OCI-LY1 (cell line): ENCODE measurements at regions not wholly inside any gene's neighbourhood (a gene's known extent, or its start where the extent isn't known, plus 50 kb on each side); places are given as distances from the start of the nearest gene placed in this dataset.

Experiments
- H2AFZ ChIP-seq: fragments of 200-600 bp; sonication (generic), shearing (Covaris generic); 2 replicates; pipeline ENCODE4 v1.6.0; 2014; ENCODE audit warnings: antibody characterized with exemption, mild to moderate bottlenecking, low read length
- H3F3A ChIP-seq: fragments of 200-600 bp; sonication (generic), shearing (Covaris generic); 2 replicates; pipeline ENCODE4 v1.6.0; 2014; ENCODE audit warnings: mild to moderate bottlenecking, antibody characterized with exemption, low read length, moderate library complexity; ENCODE audit not compliant: insufficient read depth
- H3K27ac ChIP-seq: fragments of 200-600 bp; sonication (generic); 2 replicates; pipeline ENCODE4 v1.5.1; 2014; ENCODE audit warnings: low read length, mixed run types, mild to moderate bottlenecking, low read depth; ENCODE audit not compliant: poor library complexity, severe bottlenecking
- H3K27me3 ChIP-seq: fragments of 200-600 bp; sonication (generic); 2 replicates; pipeline ENCODE4 v1.6.0; 2014; ENCODE audit warnings: antibody characterized with exemption, mild to moderate bottlenecking, low read length, moderate library complexity; ENCODE audit not compliant: insufficient read depth
- H3K36me3 ChIP-seq: fragments of 200-600 bp; sonication (generic); 2 replicates; pipeline ENCODE4 v1.6.1; 2014; ENCODE audit warnings: mild to moderate bottlenecking, antibody characterized with exemption, low read length, moderate library complexity, mixed read lengths; ENCODE audit not compliant: insufficient read depth
- H3K4me1 ChIP-seq: fragments of 200-600 bp; sonication (generic); 2 replicates; pipeline ENCODE4 v1.5.1; 2014; ENCODE audit warnings: mild to moderate bottlenecking, low read length, moderate library complexity; ENCODE audit not compliant: insufficient read depth, severe bottlenecking
- H3K4me2 ChIP-seq: fragments of 200-600 bp; sonication (generic), shearing (Covaris generic); 2 replicates; pipeline ENCODE4 v1.6.1; 2014; ENCODE audit warnings: low read length
- H3K4me3 ChIP-seq: fragments of 200-600 bp; sonication (generic); 2 replicates; pipeline ENCODE4 v1.5.1; 2014; ENCODE audit warnings: low read length, low read depth, mild to moderate bottlenecking, mixed read lengths; ENCODE audit not compliant: poor library complexity, severe bottlenecking
- H3K79me2 ChIP-seq: fragments of 200-600 bp; shearing (Covaris generic); 2 replicates; pipeline ENCODE4 v1.6.1; 2016; ENCODE audit warnings: mixed run types, low read length, mixed read lengths; ENCODE audit not compliant: insufficient read depth
- H3K9ac ChIP-seq: fragments of 200-600 bp; sonication (generic), shearing (Covaris generic); 2 replicates; pipeline ENCODE4 v1.6.1; 2014; ENCODE audit warnings: mild to moderate bottlenecking, low read length, mixed read lengths
- H3K9me2 ChIP-seq: fragments of 200-600 bp; sonication (generic), shearing (Covaris generic); 2 replicates; pipeline ENCODE4 v1.6.1; 2014; ENCODE audit warnings: low read depth, mild to moderate bottlenecking, low read length, mixed read lengths
- H3K9me3 ChIP-seq: fragments of 200-600 bp; shearing (Covaris generic); 2 replicates; pipeline ENCODE4 v1.6.1; 2014; ENCODE audit warnings: low read length, mixed read lengths
- H4K20me1 ChIP-seq: fragments of 200-600 bp; sonication (generic), shearing (Covaris generic); 2 replicates; pipeline ENCODE4 v1.6.0; 2016; ENCODE audit warnings: mild to moderate bottlenecking, low read length; ENCODE audit not compliant: insufficient read depth
- CTCF ChIP-seq: fragments of 200-600 bp; sonication (generic), shearing (Covaris generic); IDR thresholded peaks from 2 replicates; pipeline ENCODE4 v1.5.1; 2017; ENCODE audit warnings: mild to moderate bottlenecking, antibody characterized with exemption, low read length, moderate library complexity, mixed read lengths
- EZH2 ChIP-seq: fragments of 200-600 bp; sonication (generic), shearing (Covaris generic); IDR thresholded peaks from 2 replicates; pipeline ENCODE4 v1.8.0; 2017; ENCODE audit warnings: borderline replicate concordance, mixed run types, mild to moderate bottlenecking, antibody characterized with exemption, low read length, moderate library complexity, mixed read lengths

GRCh38 chr14:38915125-38915524 lies 187.9 kb downstream of the SEC23A start:
- H3K4me3 ChIP-seq = no peak overlapping the region
- H3F3A ChIP-seq = no peaks in the 10 kb centered on the region
- no peaks in the 10 kb centered on the region for H3K79me2 ChIP-seq
- no peaks in the 10 kb centered on the region for H3K9me3 ChIP-seq
- no peaks in the 10 kb centered on the region for H3K4me1 ChIP-seq
- H2AFZ ChIP-seq = no peak overlapping the region
- no peaks in the 10 kb centered on the region for H3K36me3 ChIP-seq
- no peak for TF ChIP-seq CTCF
- no peak for TF ChIP-seq EZH2
- H4K20me1 ChIP-seq = no peaks in the 10 kb centered on the region
- H3K9me2 ChIP-seq = no peaks in the 10 kb centered on the region
- H3K27me3 ChIP-seq = no peaks in the 10 kb centered on the region
- H3K9ac ChIP-seq = no peak overlapping the region
- no peak overlapping the region for H3K27ac ChIP-seq
- no peak overlapping the region for H3K4me2 ChIP-seq

GRCh38 chr14:38910092-38910491 lies 192.9 kb downstream of the SEC23A start:
- TF ChIP-seq CTCF (no peak), EZH2 (no peak)
- Histone ChIP-seq H3K4me2 (no peak overlapping the region), H3K27ac (no peak overlapping the region), H3K9ac (no peak overlapping the region), H2AFZ (no peak overlapping the region), H3K36me3 (no peaks in the 10 kb centered on the region), H3K9me3 (no peaks in the 10 kb centered on the region), H3K27me3 (no peaks in the 10 kb centered on the region), H3K4me1 (no peaks in the 10 kb centered on the region), H3K79me2 (no peaks in the 10 kb centered on the region), H3F3A (no peaks in the 10 kb centered on the region), H4K20me1 (no peaks in the 10 kb centered on the region), H3K4me3 (no peak overlapping the region), H3K9me2 (no peaks in the 10 kb centered on the region)

GRCh38 chr14:38904959-38905358 lies 198.1 kb downstream of the SEC23A start:
- Histone ChIP-seq H3K4me1 (no peaks in the 10 kb centered on the region), H3K9me2 (no peaks in the 10 kb centered on the region), H3K36me3 (no peaks in the 10 kb centered on the region), H3K79me2 (no peaks in the 10 kb centered on the region), H3F3A (no peaks in the 10 kb centered on the region), H3K27ac (no peak overlapping the region), H4K20me1 (no peaks in the 10 kb centered on the region), H3K4me3 (no peak overlapping the region), H3K9me3 (no peaks in the 10 kb centered on the region), H2AFZ (no peak overlapping the region), H3K27me3 (no peaks in the 10 kb centered on the region), H3K4me2 (no peak overlapping the region), H3K9ac (no peak overlapping the region)
- no peak for TF ChIP-seq CTCF
